Left colon (tissue), 2 donors: ENCODE measurements at regions not wholly inside any gene's neighbourhood (a gene's known extent, or its start where the extent isn't known, plus 50 kb on each side); places are given as distances from the start of the nearest gene placed in this dataset.
"Not testable (repeated sequence)": the region's sequence is repeated elsewhere in the genome, so short reads cannot be mapped to it uniquely, and the experiment has no call there.

Source experiments
- ATAC-seq: fragments of 200-7000 bp; cut with Tn5 transposase; one replicate; pipeline ENCODE4 v1.9.1; 2020; ENCODE audit warnings: mild to moderate bottlenecking, moderate library complexity
- DNase-seq, 2 donors: peaks; one replicate each; pipeline ENCODE4 v3.0.0-alpha.2; 2020
- intact Hi-C, 2 donors: fragments of 100-400 bp; cut with DNase I in 1 of 2; cut with micrococcal nuclease in 1 of 2; formaldehyde crosslinking; loops; one replicate each; pipeline versions ENCODE4 v1.11.2 to v1.14.0; 2022; cut with DNase I, micrococcal nuclease
- donor health status: DM: no; HTN: no; CAD: no.
- donor health status: DM: yes; HTN: yes; CAD: no.

DNA sequence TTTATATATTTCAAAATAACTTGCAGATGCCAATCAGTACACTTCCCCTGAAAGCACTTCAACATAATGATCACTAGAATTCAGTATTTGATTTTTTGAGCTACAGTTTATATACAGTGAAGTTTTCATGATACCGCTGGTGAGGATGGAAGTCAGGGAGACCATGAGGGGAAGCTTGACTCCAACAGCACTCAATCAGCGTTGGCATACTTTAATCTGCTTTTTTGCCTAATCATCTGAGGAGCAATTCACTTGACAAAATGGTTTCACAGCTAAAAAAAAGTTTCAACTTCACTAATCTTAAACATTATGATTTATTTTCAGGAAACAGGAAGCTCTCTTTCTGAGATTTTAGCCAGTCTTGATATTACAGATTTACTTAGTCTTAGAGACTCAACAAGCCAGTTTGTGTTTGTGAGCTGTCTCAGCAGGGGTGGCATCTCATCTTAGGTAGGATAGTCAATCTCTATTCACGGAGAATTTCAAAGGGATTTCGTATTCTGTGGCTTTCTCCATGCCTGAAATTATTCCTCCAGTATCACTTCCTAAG lies 111.4 kb upstream of the ARRDC3 start:
- ATAC-seq (no peak), DNase-seq (no peak)
- intact Hi-C loops: no loop called here

GRCh38 chr5:91493086-91493485 lies 110.0 kb upstream of the ARRDC3 start:
- ATAC-seq (no peak), DNase-seq (no peak)
- intact Hi-C loops: no loop called here

GRCh38 chr5:91491229-91491628 lies 108.1 kb upstream of the ARRDC3 start:
- ATAC-seq (no peak), DNase-seq (no peak)
- intact Hi-C loops: no loop called here

- ATAC-seq: no peak
- DNase-seq: no peak
- intact Hi-C loops: no loop called here
Observed at GRCh38 chr5:91490316-91490715, 107.2 kb upstream of the ARRDC3 start.

DNA sequence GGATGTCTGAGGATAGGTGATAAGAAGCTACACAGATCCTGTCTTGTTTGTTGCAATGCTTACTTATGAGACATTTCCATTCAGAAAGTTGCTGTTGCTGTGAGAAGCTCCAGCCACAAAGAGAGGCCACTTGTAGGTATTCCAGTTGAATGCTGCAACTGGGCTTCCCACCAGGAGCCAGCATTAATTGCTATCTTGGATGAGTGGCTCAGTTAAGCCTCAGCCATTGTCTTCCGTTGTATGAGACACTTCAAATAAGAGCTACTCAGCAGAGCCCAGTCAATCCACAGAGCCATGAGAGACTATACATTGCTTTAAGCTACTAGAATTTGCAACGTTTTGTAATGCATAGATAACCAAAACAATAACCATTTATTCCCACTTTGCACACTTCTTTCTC lies 104.3 kb upstream of the ARRDC3 start:
- ATAC-seq (no peak), DNase-seq (no peak)
- intact Hi-C loops: no loop called here

GRCh38 chr5:91486638-91487037 lies 103.5 kb upstream of the ARRDC3 start:
- ATAC-seq: no peak
- no peak for DNase-seq
- intact Hi-C loops: no loop called here

DNA sequence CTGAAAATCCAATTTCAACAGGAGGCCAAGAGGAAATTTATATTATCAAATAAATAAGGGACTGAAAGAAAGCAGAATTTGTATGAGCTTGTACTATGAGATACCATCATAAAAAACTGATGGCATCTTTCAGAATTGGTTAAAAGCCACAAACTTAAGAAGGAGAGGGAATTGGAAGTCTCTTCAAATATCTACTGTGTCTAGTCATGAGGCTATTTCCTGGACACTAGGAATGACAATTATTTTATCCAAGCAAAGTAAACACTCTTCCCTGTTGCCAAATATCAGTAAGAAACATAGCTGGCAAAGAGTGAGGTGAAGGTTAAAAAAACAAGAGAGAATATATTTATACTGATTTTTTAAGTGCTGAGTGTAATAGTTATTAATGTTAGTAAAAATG lies 101.5 kb upstream of the ARRDC3 start:
- DNase-seq: no peak
- intact Hi-C loops: no loop called here
- ATAC-seq: no peak

- intact Hi-C loops, DNase-seq, ATAC-seq: not testable (repeated sequence)
Observed at GRCh38 chr5:91479376-91479775, 96.3 kb upstream of the ARRDC3 start.

- intact Hi-C loops: no loop called here
- DNase-seq (no peak), ATAC-seq (no peak)
Observed at GRCh38 chr5:91478096-91478495, 95.0 kb upstream of the ARRDC3 start.

- ATAC-seq (no peak), DNase-seq (no peak)
Observed at GRCh38 chr5:91477408-91477807, 94.3 kb upstream of the ARRDC3 start.

DNA sequence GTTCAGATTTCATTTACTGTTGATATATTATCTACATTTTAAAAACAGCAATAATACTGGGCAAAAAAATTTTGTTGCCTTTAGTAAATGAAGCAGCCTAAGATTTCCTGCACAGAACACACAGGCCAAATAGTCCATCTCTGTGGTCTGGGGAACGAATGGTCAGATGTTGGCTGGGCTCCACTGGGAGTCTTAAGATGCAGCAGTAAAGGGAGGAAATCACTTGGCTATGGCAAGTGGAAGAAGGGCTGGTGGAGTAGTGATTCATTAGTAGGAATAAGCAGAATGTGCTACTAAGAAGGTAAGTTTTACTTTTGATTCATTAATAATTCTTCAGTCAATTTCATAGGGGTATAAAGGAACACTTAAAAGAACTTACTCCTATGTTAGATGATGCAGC lies 91.1 kb upstream of the ARRDC3 start:
- ATAC-seq (no peak), DNase-seq (no peak)
- intact Hi-C loops: no loop called here

More at GRCh38 chr5:91477408-91477807, 94.3 kb upstream of the ARRDC3 start:
- intact Hi-C loops: no loop called here

GRCh38 chr5:91472631-91473030 lies 89.5 kb upstream of the ARRDC3 start:
- DNase-seq (no peak), ATAC-seq (no peak)
- intact Hi-C loops: no loop called here

- peak; percentile 52 for ATAC-seq
- peak in 1 of 2 donors; percentile 25 for DNase-seq
- intact Hi-C loops: no loop called here
Observed at GRCh38 chr5:91469517-91470165, 86.5 kb upstream of the ARRDC3 start.

DNA sequence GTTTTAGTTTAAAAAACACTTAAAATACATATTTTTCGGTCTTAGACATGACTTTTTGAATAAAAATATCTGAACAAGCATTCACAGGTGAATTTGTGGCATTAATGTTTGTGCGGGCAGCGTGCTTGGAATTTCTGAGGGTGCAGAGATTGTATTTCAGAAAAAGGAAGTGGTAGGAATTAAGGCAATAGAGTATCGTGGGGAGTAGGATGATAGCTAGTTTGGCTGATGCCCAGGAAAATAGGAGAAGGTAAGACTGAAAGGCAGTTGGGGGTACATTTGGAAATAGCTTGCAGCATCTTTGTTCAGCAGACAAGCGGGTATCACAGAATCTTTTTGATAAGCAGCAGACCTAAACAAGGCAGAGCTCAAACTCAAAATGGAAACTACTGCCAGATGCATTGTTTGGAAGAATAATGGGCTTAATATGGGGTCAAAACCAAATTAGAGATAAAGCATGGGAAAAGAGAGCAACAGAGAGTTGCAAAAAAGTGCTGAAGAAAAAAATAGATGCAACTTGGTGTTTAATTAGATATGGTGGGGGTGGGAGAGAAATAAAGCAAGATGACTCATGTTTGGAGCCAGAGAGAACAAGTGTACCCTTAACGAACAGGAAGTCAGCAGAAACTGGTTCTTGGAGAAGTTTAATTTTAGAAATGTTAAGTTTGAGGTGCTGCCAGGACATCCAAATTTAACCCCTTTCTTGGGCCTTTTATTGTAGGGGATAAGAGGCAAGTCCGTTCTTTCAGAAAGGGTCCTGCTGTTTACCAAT lies 85.7 kb upstream of the ARRDC3 start:
- ATAC-seq (no peak), DNase-seq (no peak)
- intact Hi-C loops: no loop called here

- DNase-seq (no peak), ATAC-seq (no peak)
- intact Hi-C loops: no loop called here
Observed at GRCh38 chr5:91464886-91465646, 81.9 kb upstream of the ARRDC3 start.

DNA sequence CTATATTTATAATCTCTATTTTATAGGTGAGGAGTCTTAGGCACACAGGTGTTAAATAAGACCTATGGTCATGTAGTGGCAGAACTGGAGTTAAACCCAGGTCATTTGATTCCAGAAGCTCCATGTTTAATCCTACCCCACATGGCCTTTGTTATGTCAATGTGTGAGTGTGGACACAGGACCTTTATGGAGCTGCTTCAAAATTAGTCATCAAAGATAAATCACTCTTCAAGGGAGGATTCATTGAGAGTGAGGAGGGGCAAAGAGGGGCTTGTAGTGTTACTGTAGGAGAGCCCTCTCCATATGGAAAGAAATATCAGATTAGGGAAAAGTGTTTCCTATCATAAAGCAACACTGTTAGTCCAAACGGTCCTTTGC lies 74.6 kb upstream of the ARRDC3 start:
- intact Hi-C loops: no loop called here
- no peak for DNase-seq
- ATAC-seq: no peak

DNA sequence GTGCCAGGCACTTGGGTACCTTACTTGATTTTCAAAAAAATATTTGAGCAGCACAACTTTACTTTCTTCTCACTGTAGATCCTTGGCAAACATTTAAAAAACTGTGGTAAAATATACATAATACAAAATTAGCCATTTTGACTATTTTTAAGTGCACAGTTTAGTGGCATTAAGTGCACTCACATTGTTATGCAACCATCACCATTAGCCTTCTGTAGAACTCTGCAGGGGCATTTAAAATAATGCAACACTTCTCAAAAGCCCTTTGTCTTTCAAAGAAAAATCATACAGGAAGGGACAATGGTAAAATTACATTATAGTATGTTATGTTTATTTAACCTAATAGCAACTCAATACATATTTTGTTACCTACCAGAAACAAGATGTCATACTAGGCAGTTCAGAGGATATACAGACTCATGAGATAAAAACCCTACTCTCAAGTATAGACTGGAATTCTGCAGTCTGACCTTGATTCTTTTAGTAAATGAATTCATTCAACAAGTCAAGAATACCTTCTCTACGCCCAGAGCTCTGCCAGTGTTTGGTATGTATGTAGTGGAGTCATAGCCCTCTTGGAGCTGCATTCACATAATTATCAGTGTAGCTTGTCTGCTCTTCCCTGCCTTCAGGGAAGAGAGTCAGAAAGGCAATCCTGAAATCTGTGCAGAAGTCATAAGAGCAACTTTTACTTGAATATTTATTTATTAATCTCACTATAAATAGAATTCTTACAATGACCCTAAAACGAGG lies 74.0 kb upstream of the ARRDC3 start:
- ATAC-seq (no peak), DNase-seq (no peak)
- intact Hi-C loops: no loop called here

GRCh38 chr5:91449083-91449482 lies 66.0 kb upstream of the ARRDC3 start:
- no peak for DNase-seq
- peak; percentile 78 for ATAC-seq
- intact Hi-C loops: no loop called here

DNA sequence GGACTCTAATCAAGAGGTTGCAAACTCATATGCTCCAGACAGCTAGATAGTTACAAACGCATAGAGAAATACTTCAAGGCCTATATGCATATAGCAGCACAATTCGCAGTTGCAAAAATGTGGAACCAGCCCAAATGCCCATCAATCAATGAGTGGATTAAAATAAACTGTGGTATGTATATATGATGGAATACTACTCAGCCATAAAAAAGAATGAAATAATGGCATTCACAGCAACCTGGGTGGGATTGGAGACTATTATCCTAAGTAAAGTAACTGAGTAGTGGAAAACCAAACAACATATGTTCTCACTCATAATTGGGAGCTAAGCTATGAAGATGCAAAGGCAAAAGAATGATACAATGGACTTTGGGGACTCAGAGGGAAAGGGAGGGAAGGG lies 65.0 kb upstream of the ARRDC3 start:
- DNase-seq, intact Hi-C loops, ATAC-seq: not testable (repeated sequence)
